ENCODE measurements at regions not wholly inside any gene's neighbourhood (a gene's known extent, or its start where the extent isn't known, plus 50 kb on each side); places are given as distances from the start of the nearest gene placed in this dataset.

DNA sequence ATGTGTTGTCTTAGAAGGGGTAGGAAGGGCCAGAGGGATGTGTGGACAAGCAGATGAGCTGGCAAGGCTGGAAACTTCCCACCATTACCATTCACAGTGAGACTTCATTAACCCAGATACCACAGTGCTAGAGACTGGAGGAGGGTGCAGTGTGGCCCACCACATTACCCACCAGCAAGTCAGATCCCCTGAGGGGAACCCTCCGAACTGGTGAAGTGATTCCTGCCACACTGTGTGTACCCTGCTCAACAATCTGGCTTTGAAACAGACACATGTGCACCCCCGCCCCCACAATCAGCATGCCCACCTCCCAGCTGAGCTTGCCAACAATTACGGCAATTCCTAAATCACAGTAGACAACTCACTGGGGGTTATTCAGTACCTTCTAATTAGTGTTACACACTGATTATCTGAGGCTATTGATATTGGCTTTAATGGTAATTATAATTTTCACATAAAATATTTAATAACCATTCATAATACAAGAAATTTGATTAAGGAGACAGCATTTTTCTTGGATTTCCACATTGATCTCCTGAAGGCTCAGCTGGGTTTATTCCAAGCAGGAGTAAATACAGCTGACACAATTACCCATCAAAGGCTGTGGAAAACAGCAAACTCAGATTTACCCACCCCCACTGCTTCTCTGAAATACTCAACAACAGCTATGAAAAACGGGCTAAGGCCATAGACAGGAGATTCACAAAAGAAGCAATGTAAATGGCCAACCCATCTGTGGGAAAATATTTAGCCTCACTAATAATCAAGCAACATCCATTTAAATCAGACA is 169.3 kb upstream of the FSTL4 start:
- Mint-ChIP-seq H3K4me3 (no peak overlapping the region), H3K27me3 (no peaks in the 10 kb centered on the region), H3K9me3 (peaks cover 4 to 5% of the 10 kb centered on the region in 2 donors), H3K27ac (no peak overlapping the region), H3K36me3 (peaks cover 0 to 5% of the 10 kb centered on the region in 2 donors), H3K4me1 (peaks cover 0 to under 1% of the 10 kb centered on the region in 2 donors)
- ATAC-seq (replicated peaks) (no peak), DNase-seq (no peak)

DNA sequence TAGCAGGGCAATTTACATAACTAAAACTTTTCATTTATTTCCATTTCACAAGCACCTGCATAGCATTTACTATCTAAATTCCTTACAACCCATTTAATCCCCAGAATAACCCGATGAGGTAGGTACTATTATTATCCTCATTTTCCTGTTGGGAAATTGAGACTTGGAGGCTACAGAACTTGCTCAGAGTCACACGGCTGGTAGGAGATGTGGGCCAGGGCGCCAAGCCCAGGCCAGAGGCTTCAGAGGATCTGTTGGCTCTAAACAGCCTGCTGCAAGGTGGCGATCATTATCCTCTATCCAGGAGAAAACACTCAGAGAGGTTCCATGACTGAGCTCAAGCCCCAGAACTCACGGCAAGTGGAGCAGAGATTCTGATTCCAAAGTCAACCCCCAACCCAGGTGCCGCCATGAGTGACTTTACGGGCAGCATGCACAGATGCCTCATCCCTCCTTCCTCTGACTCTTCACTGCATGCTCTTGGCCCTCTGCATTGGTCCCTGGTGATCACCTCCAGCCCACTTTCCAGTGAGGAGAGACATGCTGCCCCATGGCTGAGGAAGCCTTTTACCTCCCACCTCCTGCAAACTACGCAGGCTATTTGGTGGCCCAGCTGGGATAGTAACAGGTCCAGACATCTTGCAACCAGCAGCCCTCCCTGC is 168.4 kb upstream of the FSTL4 start:
- no peak overlapping the region for H3K4me3 Mint-ChIP-seq
- H3K4me1 Mint-ChIP-seq = peaks cover 7 to 10% of the 10 kb centered on the region in 2 donors
- DNase-seq = no peak
- no peak overlapping the region for H3K27ac Mint-ChIP-seq
- no peak for ATAC-seq (replicated peaks)
- H3K36me3 Mint-ChIP-seq = peaks cover 0 to 5% of the 10 kb centered on the region in 2 donors
- peaks cover 4 to 5% of the 10 kb centered on the region in 2 donors for H3K9me3 Mint-ChIP-seq
- no peaks in the 10 kb centered on the region for H3K27me3 Mint-ChIP-seq

- Mint-ChIP-seq H3K9me3 (peaks cover under 1 to 2% of the 10 kb centered on the region in 2 donors), H3K27me3 (no peaks in the 10 kb centered on the region), H3K4me3 (no peak overlapping the region), H3K27ac (no peak overlapping the region), H3K4me1 (peaks cover 10 to 16% of the 10 kb centered on the region in 2 donors), H3K36me3 (peaks cover 0 to 3% of the 10 kb centered on the region in 2 donors)
- DNase-seq (no peak), ATAC-seq (replicated peaks) (no peak)
These were observed 167.6 kb upstream of the FSTL4 start for GRCh38 chr5:133779828-133780475.

DNA sequence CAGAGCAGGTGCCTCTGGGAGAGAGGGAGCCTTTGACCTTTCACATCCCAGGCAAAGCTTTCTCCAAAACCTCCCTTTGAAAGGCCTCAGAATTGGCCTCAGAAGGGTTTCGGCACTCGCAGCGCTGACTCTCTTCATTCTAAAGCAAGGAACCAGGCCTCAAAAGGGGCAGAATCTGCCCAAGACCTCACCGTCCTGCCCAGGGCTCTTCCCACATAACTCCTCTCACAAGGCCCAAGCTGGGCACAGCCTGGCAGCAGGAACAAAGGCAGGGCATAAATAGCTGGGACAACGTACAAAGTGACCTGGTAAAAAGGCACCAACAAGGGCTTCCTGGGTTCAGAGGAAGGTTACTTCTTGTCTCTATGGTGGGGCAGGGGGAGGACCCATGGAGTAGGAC is 166.3 kb upstream of the FSTL4 start:
- no peaks in the 10 kb centered on the region for H3K36me3 Mint-ChIP-seq
- no peak overlapping the region for H3K27ac Mint-ChIP-seq
- no peak overlapping the region for H3K4me3 Mint-ChIP-seq
- ATAC-seq (replicated peaks) (no peak), DNase-seq (no peak)
- H3K4me1 Mint-ChIP-seq = peaks cover 10 to 16% of the 10 kb centered on the region in 2 donors
- no peaks in the 10 kb centered on the region for H3K9me3 Mint-ChIP-seq
- H3K27me3 Mint-ChIP-seq = no peaks in the 10 kb centered on the region

DNA sequence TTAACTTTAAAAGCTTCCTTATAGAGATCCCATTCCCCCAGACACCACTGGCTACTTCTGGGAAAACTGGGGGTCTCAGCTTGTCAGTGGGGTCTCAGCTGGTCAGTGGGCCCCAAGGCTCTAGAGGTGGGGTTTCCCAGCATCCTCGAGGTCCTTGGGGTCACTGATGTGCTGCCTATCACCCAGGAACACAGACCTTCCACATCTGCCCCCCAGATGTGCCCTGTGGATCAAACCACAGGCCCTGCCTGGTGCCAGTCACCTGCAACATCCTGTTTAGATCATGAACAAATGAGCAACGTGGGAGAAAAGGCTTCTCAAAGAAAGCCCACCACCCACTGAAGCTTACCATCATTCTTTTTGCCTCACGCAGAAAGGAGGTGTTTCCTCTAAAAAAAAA is 165.6 kb upstream of the FSTL4 start:
- H3K27ac Mint-ChIP-seq = no peak overlapping the region
- no peak for DNase-seq
- no peaks in the 10 kb centered on the region for H3K36me3 Mint-ChIP-seq
- H3K4me1 Mint-ChIP-seq = peaks cover 10 to 16% of the 10 kb centered on the region in 2 donors
- no peaks in the 10 kb centered on the region for H3K9me3 Mint-ChIP-seq
- H3K4me3 Mint-ChIP-seq = no peak overlapping the region
- no peaks in the 10 kb centered on the region for H3K27me3 Mint-ChIP-seq
- ATAC-seq (replicated peaks) = no peak

GRCh38 chr5:133775584-133776304 is 163.4 kb upstream of the FSTL4 start:
- Mint-ChIP-seq H3K27me3 (peaks cover under 1 to 6% of the 10 kb centered on the region in 2 donors), H3K4me3 (no peak overlapping the region), H3K36me3 (peaks cover 0 to 4% of the 10 kb centered on the region in 2 donors), H3K4me1 (peaks cover 10 to 16% of the 10 kb centered on the region in 2 donors), H3K9me3 (peaks cover 4 to 5% of the 10 kb centered on the region in 2 donors), H3K27ac (no peak overlapping the region)
- no peak for DNase-seq
- peak; percentile 72 to 92 for ATAC-seq (replicated peaks)

- Mint-ChIP-seq H3K27ac (no peak overlapping the region), H3K4me3 (no peak overlapping the region), H3K36me3 (peaks cover 0 to 7% of the 10 kb centered on the region in 2 donors), H3K4me1 (peaks cover 10 to 16% of the 10 kb centered on the region in 2 donors), H3K27me3 (peaks cover 4 to 10% of the 10 kb centered on the region in 2 donors), H3K9me3 (peaks cover 9% of the 10 kb centered on the region in 2 donors)
- DNase-seq = no peak
- no peak for ATAC-seq (replicated peaks)
These were observed 161.2 kb upstream of the FSTL4 start for GRCh38 chr5:133773247-133774202.

DNA sequence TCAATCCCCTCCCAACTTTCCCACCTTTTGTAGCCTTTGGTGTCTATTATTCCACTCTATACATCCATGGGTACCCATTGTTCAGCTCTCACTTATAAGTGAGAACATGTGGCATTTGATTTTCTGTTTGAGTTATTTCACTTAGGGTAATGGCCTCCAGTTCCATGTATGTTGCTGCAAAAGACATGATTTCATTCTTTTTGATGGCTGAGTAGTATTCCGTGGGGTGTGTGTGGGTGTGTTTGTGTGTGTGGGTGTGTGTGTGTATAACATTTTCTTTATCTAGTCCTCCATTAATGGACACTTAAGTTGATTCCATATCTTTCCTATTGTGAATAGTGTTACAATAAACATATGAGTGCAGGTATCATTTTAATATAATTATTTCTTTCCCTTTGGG is 157.5 kb upstream of the FSTL4 start:
- Mint-ChIP-seq H3K36me3 (peaks cover 0 to 7% of the 10 kb centered on the region in 2 donors), H3K9me3 (peaks cover 9% of the 10 kb centered on the region in 2 donors), H3K27ac (no peak overlapping the region), H3K27me3 (peaks cover 10 to 14% of the 10 kb centered on the region in 2 donors), H3K4me3 (no peak overlapping the region), H3K4me1 (no peaks in the 10 kb centered on the region)
- DNase-seq (no peak), ATAC-seq (replicated peaks) (no peak)

DNA sequence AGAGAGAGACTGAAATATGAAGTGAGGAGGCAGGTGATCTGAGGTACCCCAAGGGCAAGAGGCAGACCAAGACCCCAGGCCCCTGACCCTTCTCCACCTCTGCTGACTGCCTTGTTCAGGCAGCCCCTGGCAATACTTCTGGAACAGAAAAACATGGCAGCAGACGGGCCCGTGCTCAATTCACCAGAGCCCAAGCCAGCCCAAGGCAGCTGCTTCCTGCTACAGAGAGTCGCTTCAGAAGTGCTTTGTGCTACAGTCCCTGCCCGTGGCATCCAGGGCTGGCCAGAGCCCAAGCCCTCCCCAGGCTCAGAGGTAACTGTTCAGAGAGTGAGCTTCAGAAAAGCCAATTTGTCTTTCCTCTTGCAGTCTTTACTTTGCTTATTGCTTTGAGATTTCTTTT is 151.4 kb upstream of the FSTL4 start:
- H3K27me3 Mint-ChIP-seq = peaks cover 0 to 23% of the 10 kb centered on the region in 2 donors

DNA sequence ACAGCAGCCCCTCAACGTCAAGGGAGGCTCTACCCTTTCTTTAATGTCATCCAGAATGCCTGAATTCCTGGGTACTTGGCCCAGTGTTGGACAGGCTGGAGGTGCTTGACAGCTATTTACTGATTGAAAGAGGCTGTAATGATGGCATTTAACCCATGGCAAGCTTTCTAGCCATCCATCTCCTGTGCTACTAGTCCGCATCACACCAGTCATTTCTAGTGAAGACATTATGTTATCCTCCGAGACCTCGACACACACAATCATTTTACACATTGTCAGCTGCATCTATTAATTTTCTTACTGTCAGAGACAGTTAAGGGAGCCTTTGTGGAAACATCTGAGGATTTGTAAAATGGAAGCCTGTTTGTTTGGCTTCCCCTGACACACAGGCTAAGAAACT is 149.3 kb upstream of the FSTL4 start:
- ATAC-seq (replicated peaks) = no peak
- Mint-ChIP-seq H3K4me3 (no peak overlapping the region), H3K27me3 (peaks cover 0 to 16% of the 10 kb centered on the region in 2 donors), H3K27ac (no peak overlapping the region), H3K36me3 (no peaks in the 10 kb centered on the region), H3K9me3 (no peaks in the 10 kb centered on the region), H3K4me1 (peaks cover 6 to 12% of the 10 kb centered on the region in 2 donors)
- no peak for DNase-seq

More for the DNA sequence above, 151.4 kb upstream of the FSTL4 start:
- H3K4me3 Mint-ChIP-seq = no peak overlapping the region
- no peak for DNase-seq
- no peaks in the 10 kb centered on the region for H3K36me3 Mint-ChIP-seq
- peaks cover 6 to 12% of the 10 kb centered on the region in 2 donors for H3K4me1 Mint-ChIP-seq
- no peak overlapping the region for H3K27ac Mint-ChIP-seq
- no peak for ATAC-seq (replicated peaks)
- no peaks in the 10 kb centered on the region for H3K9me3 Mint-ChIP-seq

DNA sequence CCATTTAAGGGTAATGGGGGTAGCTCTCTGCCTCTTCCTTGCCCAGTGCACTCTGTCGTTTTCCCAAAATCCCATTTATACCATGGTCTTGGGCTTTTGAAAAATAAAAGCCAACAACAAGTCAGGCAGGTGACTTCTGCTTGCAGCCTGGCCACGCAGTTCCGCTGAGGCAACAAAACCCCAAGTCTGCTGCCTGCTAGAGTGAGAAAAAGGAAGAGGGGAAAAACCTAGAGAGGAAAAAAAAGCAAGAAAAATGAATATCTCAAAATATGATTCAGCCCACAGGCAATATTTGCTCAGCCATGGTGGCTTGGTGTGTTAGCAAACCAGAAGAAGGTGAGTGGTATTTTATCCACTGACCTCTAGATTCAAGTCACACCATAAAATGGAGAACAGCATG is 148.2 kb upstream of the FSTL4 start:
- ATAC-seq (replicated peaks) (peak; percentile 73 to 76), DNase-seq (no peak)
- H3K36me3 Mint-ChIP-seq = no peaks in the 10 kb centered on the region
- H3K27ac Mint-ChIP-seq = no peak overlapping the region
- no peak overlapping the region for H3K4me3 Mint-ChIP-seq
- no peaks in the 10 kb centered on the region for H3K9me3 Mint-ChIP-seq
- H3K4me1 Mint-ChIP-seq = peaks cover 6 to 18% of the 10 kb centered on the region in 2 donors
- H3K27me3 Mint-ChIP-seq = peaks cover 6 to 19% of the 10 kb centered on the region in 2 donors

- H3K4me1 Mint-ChIP-seq = peaks cover 11 to 29% of the 10 kb centered on the region in 2 donors
- ATAC-seq (replicated peaks) (peak in 1 of 2 donors; percentile 53), DNase-seq (no peak)
- peaks cover 17 to 28% of the 10 kb centered on the region in 2 donors for H3K27me3 Mint-ChIP-seq
- H3K4me3 Mint-ChIP-seq = no peak overlapping the region
- H3K27ac Mint-ChIP-seq = no peak overlapping the region
- H3K36me3 Mint-ChIP-seq = no peaks in the 10 kb centered on the region
- peaks cover 0 to 2% of the 10 kb centered on the region in 2 donors for H3K9me3 Mint-ChIP-seq
These were observed 146.3 kb upstream of the FSTL4 start for GRCh38 chr5:133758641-133759040.

DNA sequence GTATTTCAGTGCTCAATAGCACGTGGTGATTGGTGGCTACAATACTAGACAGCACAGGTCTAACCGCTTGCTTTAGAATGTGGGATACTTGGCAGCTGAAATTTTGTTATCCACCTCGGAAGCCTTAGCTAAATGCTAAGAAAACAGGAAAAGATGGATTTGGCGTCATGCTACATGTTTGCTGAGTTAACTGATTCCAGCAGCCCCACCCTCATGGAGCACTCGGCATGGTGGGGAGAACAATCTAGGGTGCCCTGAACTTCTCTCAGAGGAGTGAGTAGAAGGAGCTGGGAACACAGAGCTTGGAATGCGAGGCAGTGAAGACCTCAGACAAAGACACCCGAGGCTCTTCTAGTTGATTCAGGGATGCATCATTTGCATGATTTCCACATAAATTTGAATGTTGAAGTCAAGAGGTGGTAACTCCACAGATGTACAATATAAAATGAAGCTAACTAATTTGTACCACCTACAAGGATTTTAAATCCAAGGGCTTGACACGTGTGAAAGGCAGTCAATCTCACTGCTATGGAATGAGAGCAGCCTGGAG is 145.1 kb upstream of the FSTL4 start:
- Mint-ChIP-seq H3K4me3 (no peak overlapping the region), H3K27me3 (peaks cover 16 to 17% of the 10 kb centered on the region in 2 donors), H3K36me3 (no peaks in the 10 kb centered on the region), H3K27ac (no peak overlapping the region), H3K4me1 (peaks cover 11 to 29% of the 10 kb centered on the region in 2 donors), H3K9me3 (peaks cover 0 to 2% of the 10 kb centered on the region in 2 donors)
- no peak for DNase-seq
- ATAC-seq (replicated peaks) = no peak
